ENCODE measurements at regions not wholly inside any gene's neighbourhood (a gene's known extent, or its start where the extent isn't known, plus 50 kb on each side); places are given as distances from the start of the nearest gene placed in this dataset.

GRCh38 chr13:74024314-74024713, 109.9 kb downstream of the KLF12 start:
- H3K27ac Mint-ChIP-seq: no peak overlapping the region
- peaks cover 55% of the 10 kb centered on the region for H3K4me1 Mint-ChIP-seq
- peaks cover 17% of the 10 kb centered on the region for H3K36me3 Mint-ChIP-seq (ENCODE audit: low read depth)
- CTCF ChIA-PET: interaction anchor here (0.7 kb wide), 2 partner anchors 188 to 1268 kb away, joined by 3 to 4 read pairs; no protein-coding TSS in a partner anchor
- no peak for TF ChIP-seq CTCF (IDR thresholded peaks at IDR 0.05)
- no peaks in the 10 kb centered on the region for H3K27me3 Mint-ChIP-seq
- ATAC-seq (ENCODE audit: low read depth) (no peak), DNase-seq (no peak)
- H3K4me3 Mint-ChIP-seq: no peak overlapping the region
- POLR2A ChIA-PET: interaction anchor here (0.5 kb wide), 1 partner anchor 9 kb away, joined by 3 read pairs; no protein-coding TSS in a partner anchor
- no peaks in the 10 kb centered on the region for H3K9me3 Mint-ChIP-seq
- intact Hi-C loops (cut with micrococcal nuclease): no loop called here

GRCh38 chr13:74023484-74023883, 110.7 kb downstream of the KLF12 start:
- no peak overlapping the region for H3K4me3 Mint-ChIP-seq
- H3K27ac Mint-ChIP-seq: no peak overlapping the region

GRCh38 chr13:74021505-74021904, 112.7 kb downstream of the KLF12 start:
- TF ChIP-seq CTCF (IDR thresholded peaks at IDR 0.05): no peak
- ATAC-seq (ENCODE audit: low read depth) (no peak), DNase-seq (no peak)
- intact Hi-C loops (cut with micrococcal nuclease): no loop called here
- POLR2A ChIA-PET: no interaction called here
- Mint-ChIP-seq H3K27ac (no peak overlapping the region), H3K4me3 (no peak overlapping the region), H3K9me3 (no peaks in the 10 kb centered on the region), H3K4me1 (peaks cover 39% of the 10 kb centered on the region), H3K36me3 (ENCODE audit: low read depth) (peaks cover 17% of the 10 kb centered on the region), H3K27me3 (no peaks in the 10 kb centered on the region)
- CTCF ChIA-PET: no interaction called here

More at GRCh38 chr13:74023484-74023883, 110.7 kb downstream of the KLF12 start:
- ATAC-seq (ENCODE audit: low read depth) (no peak), DNase-seq (no peak)
- intact Hi-C loops (cut with micrococcal nuclease): no loop called here
- Mint-ChIP-seq H3K27me3 (no peaks in the 10 kb centered on the region), H3K36me3 (ENCODE audit: low read depth) (peaks cover 17% of the 10 kb centered on the region), H3K9me3 (no peaks in the 10 kb centered on the region), H3K4me1 (peaks cover 48% of the 10 kb centered on the region)
- POLR2A ChIA-PET: interaction anchor here (0.6 kb wide), 1 partner anchor 13 kb away, joined by 3 read pairs; no protein-coding TSS in a partner anchor
- TF ChIP-seq CTCF (IDR thresholded peaks at IDR 0.05): no peak
- CTCF ChIA-PET: no interaction called here

GRCh38 chr13:74018062-74018431, 116.2 kb downstream of the KLF12 start:
- intact Hi-C loops (cut with micrococcal nuclease): no loop called here
- no peak for TF ChIP-seq CTCF (IDR thresholded peaks at IDR 0.05)
- H3K9me3 Mint-ChIP-seq: no peaks in the 10 kb centered on the region
- H3K27ac Mint-ChIP-seq: no peak overlapping the region
- no peak overlapping the region for H3K4me3 Mint-ChIP-seq
- no peaks in the 10 kb centered on the region for H3K27me3 Mint-ChIP-seq
- no peak for DNase-seq
- CTCF ChIA-PET: no interaction called here
- H3K4me1 Mint-ChIP-seq: peaks cover 20% of the 10 kb centered on the region
- H3K36me3 Mint-ChIP-seq (ENCODE audit: low read depth): peaks cover 13% of the 10 kb centered on the region
- ATAC-seq (ENCODE audit: low read depth): no peak
- POLR2A ChIA-PET: interaction anchor here (0.6 to 1.3 kb wide), 4 partner anchors 48 to 116 kb away, joined by 3 to 5 read pairs (median 3); partner anchors contain the start of gene KLF12

GRCh38 chr13:74017301-74018061, 116.7 kb downstream of the KLF12 start:
- no peak for DNase-seq
- Mint-ChIP-seq H3K4me1 (peaks cover 16% of the 10 kb centered on the region), H3K4me3 (no peak overlapping the region), H3K27me3 (no peaks in the 10 kb centered on the region), H3K27ac (no peak overlapping the region), H3K9me3 (no peaks in the 10 kb centered on the region), H3K36me3 (ENCODE audit: low read depth) (peaks cover 7% of the 10 kb centered on the region)
- POLR2A ChIA-PET: interaction anchor here (0.7 kb wide), 1 partner anchor 47 kb away, joined by 5 read pairs; no protein-coding TSS in a partner anchor
- CTCF ChIA-PET: interaction anchor here (0.6 kb wide), 1 partner anchor 270 kb away, joined by 4 read pairs; no protein-coding TSS in a partner anchor
- no peak for TF ChIP-seq CTCF (IDR thresholded peaks at IDR 0.05)
- peak; percentile 86 for ATAC-seq (ENCODE audit: low read depth)
- intact Hi-C loops (cut with micrococcal nuclease): no loop called here

Measured in activated B cell treated with CpG ODN at 0.5 μM for 24 hours (primary cell).